CD14-positive monocyte (primary cell): ENCODE measurements at regions not wholly inside any gene's neighbourhood (a gene's known extent, or its start where the extent isn't known, plus 50 kb on each side); places are given as distances from the start of the nearest gene placed in this dataset.
A peak's percentile ranks its signal among the peaks of the same experiment; 100 is the strongest.

Experiments
- DNase-seq, 3 donors: peaks; one replicate each; pipeline ENCODE4 v3.0.0-alpha.2; 2011 to 2022
- H2AFZ ChIP-seq: 2 replicates; pipeline ENCODE4 v1.6.0; 2012; ENCODE audit warnings: mild to moderate bottlenecking, low read depth, low read length, inconsistent platforms; ENCODE audit not compliant: insufficient read depth, poor library complexity, severe bottlenecking
- H3K27ac ChIP-seq, 2 donors: 1 replicate in 1 of 2; 2 replicates in 1 of 2; pipeline ENCODE4 v1.5.1; 2012 to 2013; ENCODE audit warnings: low read length in 2 of 2, control low read depth in 1 of 2, inconsistent platforms in 1 of 2, low read depth in 1 of 2, mild to moderate bottlenecking in 1 of 2
- H3K27me3 ChIP-seq, 2 donors: one replicate each; pipeline versions ENCODE4 v1.6.0 to v1.6.1; 2011 to 2013; ENCODE audit warnings: low read length in 2 of 2; ENCODE audit not compliant: control insufficient read depth in 2 of 2, insufficient read depth in 2 of 2
- H3K36me3 ChIP-seq, 2 donors: replicated peaks in 1 of 2; 1 replicate in 1 of 2; 2 replicates in 1 of 2; pipeline versions ENCODE4 v1.5.1 to v1.6.1; 2012 to 2013; ENCODE audit warnings: low read length in 2 of 2, control low read depth in 1 of 2, inconsistent platforms in 1 of 2, mild to moderate bottlenecking in 1 of 2; ENCODE audit not compliant: insufficient read depth in 2 of 2, control insufficient read depth in 1 of 2
- H3K4me1 ChIP-seq, 2 donors: 1 replicate in 1 of 2; 2 replicates in 1 of 2; pipeline versions ENCODE4 v1.5.1 to v1.6.1; 2012 to 2013; ENCODE audit warnings: low read length in 2 of 2, control low read depth in 1 of 2, inconsistent platforms in 1 of 2, mild to moderate bottlenecking in 1 of 2, moderate library complexity in 1 of 2; ENCODE audit not compliant: insufficient read depth in 2 of 2, control insufficient read depth in 1 of 2
- H3K4me2 ChIP-seq: replicated peaks from 2 replicates; pipeline ENCODE3; 2012; ENCODE audit warnings: low read length, moderate library complexity, mild to moderate bottlenecking; ENCODE audit not compliant: poor library complexity, severe bottlenecking; ENCODE audit errors: extremely low read depth
- H3K4me3 ChIP-seq, 3 experiments: fragments of 200-600 bp in 1 of 3; sonication (generic) in 1 of 3; replicated peaks in 1 of 3; 1 replicate in 2 of 3; 2 replicates in 1 of 3; pipeline ENCODE4 v1.5.1; 2011 to 2013; ENCODE audit warnings: low read length in 3 of 3, mild to moderate bottlenecking in 3 of 3, control low read depth in 2 of 3, low read depth in 2 of 3, inconsistent platforms in 1 of 3, moderate library complexity in 1 of 3
- H3K79me2 ChIP-seq: 2 replicates; pipeline ENCODE4 v1.6.0; 2012; ENCODE audit warnings: mild to moderate bottlenecking, control low read depth, inconsistent platforms, low read length, moderate library complexity; ENCODE audit not compliant: insufficient read depth
- H3K9ac ChIP-seq: 2 replicates; pipeline ENCODE4 v1.6.0; 2017; ENCODE audit warnings: low read length, mild to moderate bottlenecking; ENCODE audit not compliant: insufficient read depth, poor library complexity, severe bottlenecking
- H3K9me3 ChIP-seq, 2 donors: replicated peaks in 1 of 2; 1 replicate in 1 of 2; 2 replicates in 1 of 2; pipeline versions ENCODE4 v1.5.1 to v1.6.1; 2012 to 2013; ENCODE audit warnings: low read length in 2 of 2, control low read depth in 1 of 2; ENCODE audit not compliant: control insufficient read depth in 1 of 2, insufficient read depth in 1 of 2
- H4K20me1 ChIP-seq: 2 replicates; pipeline ENCODE4 v1.6.0; 2012; ENCODE audit warnings: mild to moderate bottlenecking, low read length, control low read depth, moderate library complexity; ENCODE audit not compliant: insufficient read depth
- H3K27ac Mint-ChIP-seq, 7 donors: one replicate each; pipeline ENCODE4 v1.8.0; 2020; ENCODE audit warnings: mild to moderate bottlenecking in 7 of 7, mixed read lengths in 7 of 7, moderate library complexity in 6 of 7, inconsistent platforms in 2 of 7
- H3K27me3 Mint-ChIP-seq, 3 donors: one replicate each; pipeline ENCODE4 v1.8.0; 2021 to 2022; ENCODE audit warnings: low read depth in 3 of 3, mild to moderate bottlenecking in 3 of 3, mixed read lengths in 3 of 3, moderate library complexity in 3 of 3, inconsistent platforms in 1 of 3
- H3K36me3 Mint-ChIP-seq, 2 donors: one replicate each; pipeline ENCODE4 v1.8.0; 2020; ENCODE audit warnings: mixed read lengths in 2 of 2, inconsistent platforms in 1 of 2, mild to moderate bottlenecking in 1 of 2
- H3K4me1 Mint-ChIP-seq: one replicate; pipeline ENCODE4 v1.8.0; 2020; ENCODE audit warnings: mild to moderate bottlenecking, mixed read lengths
- H3K4me3 Mint-ChIP-seq, 2 donors: one replicate each; pipeline ENCODE4 v1.8.0; 2020; ENCODE audit warnings: mild to moderate bottlenecking in 2 of 2, mixed read lengths in 2 of 2, moderate library complexity in 1 of 2
- H3K9me3 Mint-ChIP-seq, 7 donors: one replicate each; pipeline ENCODE4 v1.8.0; 2020 to 2022; ENCODE audit warnings: mixed read lengths in 7 of 7, mild to moderate bottlenecking in 6 of 7, moderate library complexity in 6 of 7, inconsistent platforms in 2 of 7
- CTCF ChIP-seq: fragments of 200-600 bp; IDR thresholded peaks from one replicate; pipeline ENCODE4 v1.8.0; 2022; ENCODE audit warnings: antibody characterized with exemption, mild to moderate bottlenecking
- WGBS: methylation state at CpG from one replicate; pipeline ENCODE4 v1.1.5; 2013; ENCODE audit warnings: missing lambda C conversion rate; ENCODE audit not compliant: insufficient coverage; 5-methylcytosine and 5-hydroxymethylcytosine counted together
- intact Hi-C, 2 donors: fragments of 100-400 bp; cut with micrococcal nuclease; formaldehyde crosslinking; loops; one replicate each; pipeline versions ENCODE4 v1.15.0 to v1.15.1; 2023

GRCh38 chr6:109230453-109230852, 135.1 kb downstream of the CEP57L1 start:
- intact Hi-C loops, result no loop called here
- Mint-ChIP-seq H3K36me3 (no peaks in the 10 kb centered on the region), H3K4me1 (peaks cover 9% of the 10 kb centered on the region), H3K4me3 (no peak overlapping the region), H3K27ac (peak overlapping the region in 2 of 7 donors; percentile 7 to 41), H3K27me3 (peaks cover 0 to 3% (median 0%) of the 10 kb centered on the region in 3 donors), H3K9me3 (peaks cover 0 to 3% (median 0%) of the 10 kb centered on the region in 7 donors)
- WGBS, result 86% methylated on average over 1 of the region's 7 CpGs
- H3K27ac ChIP-seq, result no peak overlapping the region
- H3K9ac ChIP-seq, result no peak overlapping the region
- no peak overlapping the region for H3K4me3 ChIP-seq
- H3K4me2 ChIP-seq, result no peak overlapping the region
- H3K36me3 ChIP-seq, result no peaks in the 10 kb centered on the region
- H3K79me2 ChIP-seq, result no peaks in the 10 kb centered on the region
- H4K20me1 ChIP-seq, result no peaks in the 10 kb centered on the region
- no peaks in the 10 kb centered on the region for H3K27me3 ChIP-seq
- no peak for DNase-seq
- TF ChIP-seq CTCF, result no peak
- no peak overlapping the region for H2AFZ ChIP-seq
- peaks cover under 1 to 7% of the 10 kb centered on the region in 2 donors for H3K4me1 ChIP-seq
- H3K9me3 ChIP-seq, result no peaks in the 10 kb centered on the region

- WGBS, result no CpG with 5 or more reads among the region's 4 CpGs
- H3K36me3 ChIP-seq, result no peaks in the 10 kb centered on the region
- H3K4me3 ChIP-seq, result no peak overlapping the region
- no peak overlapping the region for H2AFZ ChIP-seq
- TF ChIP-seq CTCF, result no peak
- H3K36me3 Mint-ChIP-seq, result no peaks in the 10 kb centered on the region
- H3K27me3 Mint-ChIP-seq, result peaks cover 0 to 3% (median 0%) of the 10 kb centered on the region in 3 donors
- H3K4me3 Mint-ChIP-seq, result no peak overlapping the region
- H3K9me3 ChIP-seq, result no peaks in the 10 kb centered on the region
- intact Hi-C loops, result no loop called here
- no peaks in the 10 kb centered on the region for H3K79me2 ChIP-seq
- H3K4me2 ChIP-seq, result no peak overlapping the region
- H3K9me3 Mint-ChIP-seq, result peaks cover 0 to 3% (median 0%) of the 10 kb centered on the region in 7 donors
- H3K4me1 Mint-ChIP-seq, result peaks cover 7% of the 10 kb centered on the region
- H3K9ac ChIP-seq, result no peak overlapping the region
- no peaks in the 10 kb centered on the region for H4K20me1 ChIP-seq
- DNase-seq, result no peak
- no peaks in the 10 kb centered on the region for H3K4me1 ChIP-seq
- H3K27me3 ChIP-seq, result no peaks in the 10 kb centered on the region
- H3K27ac Mint-ChIP-seq, result no peak overlapping the region
- H3K27ac ChIP-seq, result no peak overlapping the region
Observed at GRCh38 chr6:109229536-109229935, 134.2 kb downstream of the CEP57L1 start.
